ENCODE measurements at regions not wholly inside any gene's neighbourhood (a gene's known extent, or its start where the extent isn't known, plus 50 kb on each side); places are given as distances from the start of the nearest gene placed in this dataset.

GRCh38 chr16:16907089-16907488 is 528.1 kb downstream of the NPIPA7 start:
- TF ChIP-seq KAT7 (CRISPR knock-in tag; IDR thresholded peaks at IDR 0.05; ENCODE audit: borderline replicate concordance): no peak
- TF ChIP-seq, protein P1, sequence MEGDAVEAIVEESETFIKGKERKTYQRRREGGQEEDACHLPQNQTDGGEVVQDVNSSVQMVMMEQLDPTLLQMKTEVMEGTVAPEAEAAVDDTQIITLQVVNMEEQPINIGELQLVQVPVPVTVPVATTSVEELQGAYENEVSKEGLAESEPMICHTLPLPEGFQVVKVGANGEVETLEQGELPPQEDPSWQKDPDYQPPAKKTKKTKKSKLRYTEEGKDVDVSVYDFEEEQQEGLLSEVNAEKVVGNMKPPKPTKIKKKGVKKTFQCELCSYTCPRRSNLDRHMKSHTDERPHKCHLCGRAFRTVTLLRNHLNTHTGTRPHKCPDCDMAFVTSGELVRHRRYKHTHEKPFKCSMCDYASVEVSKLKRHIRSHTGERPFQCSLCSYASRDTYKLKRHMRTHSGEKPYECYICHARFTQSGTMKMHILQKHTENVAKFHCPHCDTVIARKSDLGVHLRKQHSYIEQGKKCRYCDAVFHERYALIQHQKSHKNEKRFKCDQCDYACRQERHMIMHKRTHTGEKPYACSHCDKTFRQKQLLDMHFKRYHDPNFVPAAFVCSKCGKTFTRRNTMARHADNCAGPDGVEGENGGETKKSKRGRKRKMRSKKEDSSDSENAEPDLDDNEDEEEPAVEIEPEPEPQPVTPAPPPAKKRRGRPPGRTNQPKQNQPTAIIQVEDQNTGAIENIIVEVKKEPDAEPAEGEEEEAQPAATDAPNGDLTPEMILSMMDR (IDR thresholded peaks at IDR 0.05): no peak
- TF ChIP-seq ZNF423 (CRISPR knock-in tag; IDR thresholded peaks at IDR 0.05): no peak
- TF ChIP-seq E2F4 (CRISPR knock-in tag; IDR thresholded peaks at IDR 0.05; ENCODE audit: borderline replicate concordance, low read depth): no peak
- TF ChIP-seq NR1H2 (CRISPR knock-in tag; IDR thresholded peaks at IDR 0.05): no peak
- TF ChIP-seq ETV6 (CRISPR knock-in tag; IDR thresholded peaks at IDR 0.05): no peak
- no peak for TF ChIP-seq ZNF232 (CRISPR knock-in tag; IDR thresholded peaks at IDR 0.05)
- TF ChIP-seq OVOL2 (CRISPR knock-in tag; IDR thresholded peaks at IDR 0.05; ENCODE audit: borderline replicate concordance): no peak
- no peak for TF ChIP-seq ESRRA (CRISPR knock-in tag; IDR thresholded peaks at IDR 0.05; ENCODE audit: borderline replicate concordance)
- TF ChIP-seq, protein P2, sequence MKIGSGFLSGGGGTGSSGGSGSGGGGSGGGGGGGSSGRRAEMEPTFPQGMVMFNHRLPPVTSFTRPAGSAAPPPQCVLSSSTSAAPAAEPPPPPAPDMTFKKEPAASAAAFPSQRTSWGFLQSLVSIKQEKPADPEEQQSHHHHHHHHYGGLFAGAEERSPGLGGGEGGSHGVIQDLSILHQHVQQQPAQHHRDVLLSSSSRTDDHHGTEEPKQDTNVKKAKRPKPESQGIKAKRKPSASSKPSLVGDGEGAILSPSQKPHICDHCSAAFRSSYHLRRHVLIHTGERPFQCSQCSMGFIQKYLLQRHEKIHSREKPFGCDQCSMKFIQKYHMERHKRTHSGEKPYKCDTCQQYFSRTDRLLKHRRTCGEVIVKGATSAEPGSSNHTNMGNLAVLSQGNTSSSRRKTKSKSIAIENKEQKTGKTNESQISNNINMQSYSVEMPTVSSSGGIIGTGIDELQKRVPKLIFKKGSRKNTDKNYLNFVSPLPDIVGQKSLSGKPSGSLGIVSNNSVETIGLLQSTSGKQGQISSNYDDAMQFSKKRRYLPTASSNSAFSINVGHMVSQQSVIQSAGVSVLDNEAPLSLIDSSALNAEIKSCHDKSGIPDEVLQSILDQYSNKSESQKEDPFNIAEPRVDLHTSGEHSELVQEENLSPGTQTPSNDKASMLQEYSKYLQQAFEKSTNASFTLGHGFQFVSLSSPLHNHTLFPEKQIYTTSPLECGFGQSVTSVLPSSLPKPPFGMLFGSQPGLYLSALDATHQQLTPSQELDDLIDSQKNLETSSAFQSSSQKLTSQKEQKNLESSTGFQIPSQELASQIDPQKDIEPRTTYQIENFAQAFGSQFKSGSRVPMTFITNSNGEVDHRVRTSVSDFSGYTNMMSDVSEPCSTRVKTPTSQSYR (CRISPR knock-in tag; IDR thresholded peaks at IDR 0.05): no peak
- TF ChIP-seq CBFB (CRISPR knock-in tag; IDR thresholded peaks at IDR 0.05; ENCODE audit: low read depth): no peak
- TF ChIP-seq ATF2 (CRISPR knock-in tag; IDR thresholded peaks at IDR 0.05; ENCODE audit: borderline replicate concordance, low read depth): no peak
- TF ChIP-seq ATF1 (CRISPR knock-in tag; IDR thresholded peaks at IDR 0.05): no peak
- TF ChIP-seq EMX1 (CRISPR knock-in tag; IDR thresholded peaks at IDR 0.05): no peak

Data from WTC11 (cell line).